H1 (cell line): ENCODE measurements at regions not wholly inside any gene's neighbourhood (a gene's known extent, or its start where the extent isn't known, plus 50 kb on each side); places are given as distances from the start of the nearest gene placed in this dataset.

Source experiments
- EZH2 ChIP-seq: fragments of 200-600 bp; sonication (generic); IDR thresholded peaks from 2 replicates; pipeline ENCODE4 v1.7.1; 2012; ENCODE audit warnings: low read depth, mild to moderate bottlenecking, moderate library complexity, low read length, inconsistent platforms; ENCODE audit not compliant: severe bottlenecking
- JUND ChIP-seq: IDR thresholded peaks from 2 replicates; pipeline ENCODE4 v1.6.1; 2011; ENCODE audit warnings: mild to moderate bottlenecking, improper control_type of control experiment, low read length
- RFX5 ChIP-seq: IDR thresholded peaks from 2 replicates; pipeline ENCODE4 v1.6.1; 2011; ENCODE audit warnings: low read depth, low read length, improper control_type of control experiment, borderline replicate concordance
- YY1 ChIP-seq: IDR thresholded peaks from 2 replicates; pipeline ENCODE4 v1.6.1; 2011; ENCODE audit warnings: low read depth, mild to moderate bottlenecking, low read length
- TF ChIP-seq, protein P1 (sequence below), 3 experiments: IDR thresholded peaks; 1 replicate in 2 of 3; 2 replicates in 1 of 3; pipeline versions ENCODE4 v1.5.1 to v1.6.1; 2011; ENCODE audit warnings: low read length in 3 of 3, mild to moderate bottlenecking in 3 of 3, inconsistent platforms in 2 of 3, low read depth in 1 of 3, moderate library complexity in 1 of 3; ENCODE audit not compliant: insufficient read depth in 1 of 3; ENCODE audit errors: control extremely low read depth in 1 of 3

DNA sequence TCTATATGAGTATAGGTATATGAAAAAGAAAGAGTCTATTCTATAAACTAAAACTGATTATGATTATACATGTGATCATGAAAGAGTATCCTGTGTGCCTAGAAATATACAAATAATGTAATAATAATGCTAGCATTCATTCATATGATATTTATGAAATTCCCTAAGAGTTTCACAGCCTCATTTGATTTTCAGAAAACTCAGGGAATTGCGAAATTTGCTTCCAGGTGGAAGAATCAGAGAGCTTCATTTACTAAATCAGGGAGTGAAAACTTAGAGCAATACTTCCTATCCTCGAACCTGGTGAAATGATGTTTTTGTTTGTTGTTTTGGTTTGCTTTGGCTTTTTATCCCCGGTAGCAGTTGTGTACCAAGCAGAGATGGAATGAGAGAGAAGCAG is 1105.7 kb upstream of the SLIT2 start:
- TF ChIP-seq EZH2: no peak
- TF ChIP-seq JUND: no peak
- TF ChIP-seq, protein P1, sequence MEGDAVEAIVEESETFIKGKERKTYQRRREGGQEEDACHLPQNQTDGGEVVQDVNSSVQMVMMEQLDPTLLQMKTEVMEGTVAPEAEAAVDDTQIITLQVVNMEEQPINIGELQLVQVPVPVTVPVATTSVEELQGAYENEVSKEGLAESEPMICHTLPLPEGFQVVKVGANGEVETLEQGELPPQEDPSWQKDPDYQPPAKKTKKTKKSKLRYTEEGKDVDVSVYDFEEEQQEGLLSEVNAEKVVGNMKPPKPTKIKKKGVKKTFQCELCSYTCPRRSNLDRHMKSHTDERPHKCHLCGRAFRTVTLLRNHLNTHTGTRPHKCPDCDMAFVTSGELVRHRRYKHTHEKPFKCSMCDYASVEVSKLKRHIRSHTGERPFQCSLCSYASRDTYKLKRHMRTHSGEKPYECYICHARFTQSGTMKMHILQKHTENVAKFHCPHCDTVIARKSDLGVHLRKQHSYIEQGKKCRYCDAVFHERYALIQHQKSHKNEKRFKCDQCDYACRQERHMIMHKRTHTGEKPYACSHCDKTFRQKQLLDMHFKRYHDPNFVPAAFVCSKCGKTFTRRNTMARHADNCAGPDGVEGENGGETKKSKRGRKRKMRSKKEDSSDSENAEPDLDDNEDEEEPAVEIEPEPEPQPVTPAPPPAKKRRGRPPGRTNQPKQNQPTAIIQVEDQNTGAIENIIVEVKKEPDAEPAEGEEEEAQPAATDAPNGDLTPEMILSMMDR (IDR thresholded peaks at IDR 0.05; ENCODE audit: control extremely low read depth in 1 of 3, insufficient read depth in 1 of 3, low read depth in 1 of 3, low read length in 3 of 3): no peak
- no peak for TF ChIP-seq YY1
- no peak for TF ChIP-seq RFX5
